Gastroesophageal sphincter (tissue), 3 donors: ENCODE measurements at regions not wholly inside any gene's neighbourhood (a gene's known extent, or its start where the extent isn't known, plus 50 kb on each side); places are given as distances from the start of the nearest gene placed in this dataset.

ENCODE experiments used
- EP300 ChIP-seq: sonication (generic); formaldehyde crosslinking; IDR thresholded peaks from one replicate; pipeline ENCODE4 v1.6.1; 2017; ENCODE audit warnings: antibody characterized with exemption, mild to moderate bottlenecking
- POLR2A ChIP-seq, 2 donors: fragments of 450-650 bp; IDR thresholded peaks; one replicate each; pipeline ENCODE4 v1.6.1; 2017; ENCODE audit warnings: antibody characterized with exemption in 2 of 2, mild to moderate bottlenecking in 2 of 2, moderate library complexity in 1 of 2
- POLR2AphosphoS5 ChIP-seq: sonication (generic); formaldehyde crosslinking; IDR thresholded peaks from one replicate; pipeline ENCODE4 v1.6.1; 2017; ENCODE audit warnings: antibody characterized with exemption
- TF ChIP-seq, protein P1 (sequence below), 4 experiments: fragments of 200-600 bp in 2 of 4; fragments of 450-650 bp in 2 of 4; sonication (generic) in 1 of 4; IDR thresholded peaks; one replicate each; pipeline ENCODE4 v1.5.1; 2017 to 2019; ENCODE audit warnings: antibody characterized with exemption in 4 of 4, mild to moderate bottlenecking in 2 of 4, moderate library complexity in 2 of 4

DNA sequence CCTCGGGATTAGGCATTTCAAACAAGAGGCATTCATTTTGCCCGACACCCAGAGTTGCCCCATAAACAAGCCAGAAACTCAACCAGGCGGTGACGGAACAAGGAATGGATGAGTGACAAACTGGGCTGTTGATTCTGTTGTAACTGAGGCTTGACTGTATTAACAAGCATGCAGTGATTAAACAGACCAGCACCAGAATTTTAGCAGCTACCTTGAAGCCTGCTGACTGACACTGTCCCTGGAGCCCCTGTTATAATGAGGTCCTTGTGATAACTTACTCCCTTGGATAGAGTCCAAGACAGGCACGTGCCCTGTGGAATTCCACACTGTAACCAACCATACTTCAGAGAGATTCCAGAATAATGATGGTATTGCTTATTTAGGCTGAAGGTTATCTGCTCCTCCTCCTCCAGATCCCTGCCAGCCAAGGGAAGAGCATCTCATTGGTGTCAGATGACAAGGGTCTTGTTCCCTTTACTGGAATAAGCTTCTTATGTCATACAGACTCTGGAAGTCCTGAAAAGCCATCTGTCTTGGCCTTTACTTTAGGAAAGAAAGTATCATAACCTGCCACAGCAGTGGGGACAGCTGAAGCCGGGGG, 97.1 kb upstream of the RMDN2 start:
- TF ChIP-seq POLR2AphosphoS5 (no peak), POLR2A (IDR thresholded peaks at IDR 0.05) (no peak), EP300 (no peak)
- TF ChIP-seq, protein P1, sequence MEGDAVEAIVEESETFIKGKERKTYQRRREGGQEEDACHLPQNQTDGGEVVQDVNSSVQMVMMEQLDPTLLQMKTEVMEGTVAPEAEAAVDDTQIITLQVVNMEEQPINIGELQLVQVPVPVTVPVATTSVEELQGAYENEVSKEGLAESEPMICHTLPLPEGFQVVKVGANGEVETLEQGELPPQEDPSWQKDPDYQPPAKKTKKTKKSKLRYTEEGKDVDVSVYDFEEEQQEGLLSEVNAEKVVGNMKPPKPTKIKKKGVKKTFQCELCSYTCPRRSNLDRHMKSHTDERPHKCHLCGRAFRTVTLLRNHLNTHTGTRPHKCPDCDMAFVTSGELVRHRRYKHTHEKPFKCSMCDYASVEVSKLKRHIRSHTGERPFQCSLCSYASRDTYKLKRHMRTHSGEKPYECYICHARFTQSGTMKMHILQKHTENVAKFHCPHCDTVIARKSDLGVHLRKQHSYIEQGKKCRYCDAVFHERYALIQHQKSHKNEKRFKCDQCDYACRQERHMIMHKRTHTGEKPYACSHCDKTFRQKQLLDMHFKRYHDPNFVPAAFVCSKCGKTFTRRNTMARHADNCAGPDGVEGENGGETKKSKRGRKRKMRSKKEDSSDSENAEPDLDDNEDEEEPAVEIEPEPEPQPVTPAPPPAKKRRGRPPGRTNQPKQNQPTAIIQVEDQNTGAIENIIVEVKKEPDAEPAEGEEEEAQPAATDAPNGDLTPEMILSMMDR (IDR thresholded peaks at IDR 0.05): no peak
